Gastrocnemius medialis (tissue), 4 donors: ENCODE measurements at regions not wholly inside any gene's neighbourhood (a gene's known extent, or its start where the extent isn't known, plus 50 kb on each side); places are given as distances from the start of the nearest gene placed in this dataset.

Experiments
- CTCF ChIP-seq, 5 experiments: fragments of 450-650 bp in 3 of 5; fragments of 200-600 bp in 2 of 5; sonication (generic) in 2 of 5; IDR thresholded peaks in 4 of 5; conservative IDR thresholded peaks in 1 of 5; 1 replicate in 4 of 5; 2 replicates in 1 of 5; pipeline ENCODE4 v1.5.1; 2016 to 2019; ENCODE audit warnings: antibody characterized with exemption in 5 of 5, mild to moderate bottlenecking in 3 of 5, moderate library complexity in 3 of 5
- POLR2A ChIP-seq, 2 donors: fragments of 450-650 bp; IDR thresholded peaks; one replicate each; pipeline ENCODE4 v1.6.1; 2017; ENCODE audit warnings: antibody characterized with exemption in 2 of 2, mild to moderate bottlenecking in 2 of 2, moderate library complexity in 2 of 2

GRCh38 chr1:172893146-172893841 is 157.4 kb downstream of the TNFSF18 start:
- TF ChIP-seq POLR2A (IDR thresholded peaks at IDR 0.05): no peak
- no peak for TF ChIP-seq CTCF (IDR thresholded peaks at IDR 0.05 in 4 of 5, conservative IDR thresholded peaks at IDR 0.05 in 1 of 5)
